Esophagus squamous epithelium (tissue), 5 donors: ENCODE measurements at regions not wholly inside any gene's neighbourhood (a gene's known extent, or its start where the extent isn't known, plus 50 kb on each side); places are given as distances from the start of the nearest gene placed in this dataset.

Experiments
- DNase-seq: peaks from one replicate; lab custom pipeline; 2025; lab: John Stamatoyannopoulos, UW
- H3K27ac ChIP-seq, 4 donors: fragments of 200-600 bp; sonication (generic); one replicate each; pipeline ENCODE4 v1.5.1; 2016 to 2019; ENCODE audit warnings: mild to moderate bottlenecking in 1 of 4
- H3K27me3 ChIP-seq, 4 donors: fragments of 200-600 bp; sonication (generic); 1 replicate in 3 of 4; 2 replicates in 1 of 4; pipeline versions ENCODE4 v1.5.1 to v1.6.0; 2017 to 2021; ENCODE audit warnings: antibody characterized with exemption in 1 of 4
- H3K36me3 ChIP-seq, 3 donors: fragments of 200-600 bp; sonication (generic); one replicate each; pipeline ENCODE4 v1.5.1; 2016 to 2019
- H3K4me1 ChIP-seq, 3 donors: fragments of 200-600 bp; sonication (generic); one replicate each; pipeline ENCODE4 v1.5.1; 2017 to 2019
- H3K4me3 ChIP-seq, 4 donors: fragments of 200-600 bp; sonication (generic); 1 replicate in 3 of 4; 2 replicates in 1 of 4; pipeline ENCODE4 v1.5.1; 2016 to 2019; ENCODE audit warnings: mild to moderate bottlenecking in 2 of 4, moderate library complexity in 1 of 4
- H3K9me3 ChIP-seq, 3 donors: fragments of 200-600 bp; sonication (generic); one replicate each; pipeline ENCODE4 v1.5.1; 2016 to 2019
- CTCF ChIP-seq, 6 experiments: fragments of 450-650 bp in 4 of 6; fragments of 200-600 bp in 2 of 6; sonication (generic) in 2 of 6; IDR thresholded peaks; one replicate each; pipeline ENCODE4 v1.5.1; 2016 to 2019; ENCODE audit warnings: antibody characterized with exemption in 6 of 6, mild to moderate bottlenecking in 4 of 6, moderate library complexity in 4 of 6
- POLR2A ChIP-seq, 4 donors: fragments of 450-650 bp; IDR thresholded peaks; one replicate each; pipeline ENCODE4 v1.6.1; 2017; ENCODE audit warnings: antibody characterized with exemption in 4 of 4, mild to moderate bottlenecking in 4 of 4, moderate library complexity in 3 of 4
- WGBS, 2 donors: methylation state at CpG; one replicate each; pipeline ENCODE4 v1.1.5; 2018; 5-methylcytosine and 5-hydroxymethylcytosine counted together
- intact Hi-C: fragments of 100-400 bp; cut with DNase I; formaldehyde crosslinking; loops from one replicate; pipeline ENCODE4 v1.15.0; 2022
- small RNA-seq, 4 donors: library from RNA; depleted of rRNA; stranded (forward); fragments of <200 nt; gene quantifications; one replicate each; pipeline ENCODE3, GENCODE V24; 2016
- donor health status: DM: yes; HTN: yes; CAD: no.

GRCh38 chr6:84816741-84817140 lies 52.3 kb upstream of the TBX18 start:
- no peaks in the 10 kb centered on the region for H3K27me3 ChIP-seq

GRCh38 chr6:84815896-84816735 lies 51.7 kb upstream of the TBX18 start:
- intact Hi-C loops: no loop called here
- 68 to 70% methylated on average over 3 of the region's 3 CpGs for WGBS, 2 donors
- H3K9me3 ChIP-seq: no peaks in the 10 kb centered on the region
- no peak overlapping the region for H3K4me3 ChIP-seq
- no peak overlapping the region for H3K27ac ChIP-seq
- no peaks in the 10 kb centered on the region for H3K36me3 ChIP-seq
- no peak for DNase-seq
- no peaks in the 10 kb centered on the region for H3K4me1 ChIP-seq
- TF ChIP-seq POLR2A (IDR thresholded peaks at IDR 0.05) (no peak), CTCF (IDR thresholded peaks at IDR 0.05) (no peak)
- H3K27me3 ChIP-seq: no peaks in the 10 kb centered on the region

More at GRCh38 chr6:84816741-84817140, 52.3 kb upstream of the TBX18 start:
- TF ChIP-seq POLR2A (IDR thresholded peaks at IDR 0.05): no peak
- TF ChIP-seq CTCF (IDR thresholded peaks at IDR 0.05): no peak
- intact Hi-C loops: no loop called here
- DNase-seq: no peak
- H3K27ac ChIP-seq: no peak overlapping the region
- H3K4me3 ChIP-seq: no peak overlapping the region
- no peaks in the 10 kb centered on the region for H3K36me3 ChIP-seq
- H3K9me3 ChIP-seq: no peaks in the 10 kb centered on the region
- no peaks in the 10 kb centered on the region for H3K4me1 ChIP-seq
- 44 to 52% methylated on average over 3 of the region's 3 CpGs for WGBS, 2 donors

Small RNA genes lying in the stretch of these regions (small RNA-seq; reads per million reads assigned to genes)
- 0 reads per million in 4 donors for gene AL109941.1
